Astrocyte (in vitro differentiated cells and primary cell): ENCODE measurements at regions not wholly inside any gene's neighbourhood (a gene's known extent, or its start where the extent isn't known, plus 50 kb on each side); places are given as distances from the start of the nearest gene placed in this dataset.
A peak's percentile ranks its signal among the peaks of the same experiment; 100 is the strongest.

Experiments used
- DNase-seq: peaks from one replicate; pipeline ENCODE4 v3.0.0-alpha.2; 2010; ENCODE audit warnings: low read depth
- FAIRE-seq: peaks from 2 replicates; lab custom pipeline; 2011; peaks lifted over from hg19 to GRCh38; lab: Jason Lieb, UNC
- H2AFZ ChIP-seq: 2 replicates; pipeline ENCODE4 v1.6.0; 2012; ENCODE audit warnings: low read depth, low read length, inconsistent platforms
- H3K27ac ChIP-seq: 2 replicates; pipeline ENCODE4 v1.5.1; 2011; ENCODE audit warnings: low read depth, low read length, inconsistent platforms
- H3K27me3 ChIP-seq: 2 replicates; pipeline ENCODE4 v1.6.0; 2011; ENCODE audit warnings: low read length, inconsistent platforms; ENCODE audit not compliant: insufficient read depth
- H3K36me3 ChIP-seq: 2 replicates; pipeline ENCODE4 v1.5.1; 2011; ENCODE audit warnings: low read length, inconsistent platforms; ENCODE audit not compliant: insufficient read depth
- H3K4me1 ChIP-seq: 2 replicates; pipeline ENCODE4 v1.5.1; 2011; ENCODE audit warnings: low read length, inconsistent platforms; ENCODE audit not compliant: insufficient read depth
- H3K4me2 ChIP-seq: 2 replicates; pipeline ENCODE4 v1.6.0; 2012; ENCODE audit warnings: low read length, inconsistent platforms
- H3K4me3 ChIP-seq: 2 replicates; pipeline ENCODE4 v1.5.1; 2011; ENCODE audit warnings: low read depth, mild to moderate bottlenecking, low read length, inconsistent platforms; ENCODE audit not compliant: insufficient read depth
- H3K79me2 ChIP-seq: 2 replicates; pipeline ENCODE4 v1.6.0; 2012; ENCODE audit warnings: mild to moderate bottlenecking, low read length, inconsistent platforms; ENCODE audit not compliant: insufficient read depth
- H3K9ac ChIP-seq: 2 replicates; pipeline ENCODE4 v1.6.0; 2012; ENCODE audit warnings: mild to moderate bottlenecking, low read length, inconsistent platforms
- H3K9me3 ChIP-seq: 2 replicates; pipeline ENCODE4 v1.5.1; 2012; ENCODE audit warnings: low read depth, mild to moderate bottlenecking, low read length, inconsistent platforms; ENCODE audit not compliant: insufficient read depth
- H4K20me1 ChIP-seq: 2 replicates; pipeline ENCODE4 v1.6.0; 2012; ENCODE audit warnings: low read length, inconsistent platforms; ENCODE audit not compliant: insufficient read depth
- H3K27ac Mint-ChIP-seq: one replicate; pipeline ENCODE4 v1.8.0; 2021; ENCODE audit warnings: mild to moderate bottlenecking, mixed read lengths; ENCODE audit not compliant: unreplicated experiment
- H3K27me3 Mint-ChIP-seq: one replicate; pipeline ENCODE4 v1.8.0; 2021; ENCODE audit warnings: low read depth, mixed read lengths; ENCODE audit not compliant: unreplicated experiment
- H3K36me3 Mint-ChIP-seq: one replicate; pipeline ENCODE4 v1.8.0; 2021; ENCODE audit warnings: low read depth, mixed read lengths; ENCODE audit not compliant: unreplicated experiment
- H3K4me1 Mint-ChIP-seq: one replicate; pipeline ENCODE4 v1.8.0; 2021; ENCODE audit warnings: low read depth, mixed read lengths; ENCODE audit not compliant: unreplicated experiment
- H3K4me3 Mint-ChIP-seq: one replicate; pipeline ENCODE4 v1.8.0; 2021; ENCODE audit warnings: mild to moderate bottlenecking, moderate library complexity, mixed read lengths; ENCODE audit not compliant: unreplicated experiment
- H3K9me3 Mint-ChIP-seq: one replicate; pipeline ENCODE4 v1.8.0; 2021; ENCODE audit warnings: mild to moderate bottlenecking, mixed read lengths; ENCODE audit not compliant: unreplicated experiment
- CTCF ChIP-seq: IDR thresholded peaks from 2 replicates; pipeline ENCODE4 v1.5.1; 2011; ENCODE audit warnings: low read depth, mild to moderate bottlenecking, inconsistent platforms, low read length, moderate library complexity; ENCODE audit not compliant: insufficient read depth
- EZH2 ChIP-seq: IDR thresholded peaks from 2 replicates; pipeline ENCODE4 v1.6.1; 2012; ENCODE audit warnings: mild to moderate bottlenecking, low read length, inconsistent platforms; ENCODE audit not compliant: insufficient read depth

GRCh38 chr17:68182011-68182306 lies 65.9 kb upstream of the AMZ2 start:
- FAIRE-seq: no peak
- H3K4me2 ChIP-seq: no peak overlapping the region
- H3K27me3 Mint-ChIP-seq: peaks cover 3% of the 10 kb centered on the region
- no peaks in the 10 kb centered on the region for H3K9me3 Mint-ChIP-seq
- H3K36me3 ChIP-seq: no peaks in the 10 kb centered on the region
- no peak overlapping the region for H3K4me3 ChIP-seq
- no peaks in the 10 kb centered on the region for H3K9me3 ChIP-seq
- no peaks in the 10 kb centered on the region for H3K36me3 Mint-ChIP-seq
- TF ChIP-seq CTCF (no peak), EZH2 (no peak)
- H3K27ac Mint-ChIP-seq: no peak overlapping the region
- no peak overlapping the region for H3K4me3 Mint-ChIP-seq
- DNase-seq: no peak
- peaks cover 4% of the 10 kb centered on the region for H3K4me1 Mint-ChIP-seq
- peaks cover 7% of the 10 kb centered on the region for H3K4me1 ChIP-seq
- H3K27ac ChIP-seq: no peak overlapping the region
- H4K20me1 ChIP-seq: no peaks in the 10 kb centered on the region
- no peak overlapping the region for H2AFZ ChIP-seq
- no peak overlapping the region for H3K9ac ChIP-seq
- no peaks in the 10 kb centered on the region for H3K79me2 ChIP-seq
- H3K27me3 ChIP-seq: no peaks in the 10 kb centered on the region

- peaks cover 7% of the 10 kb centered on the region for H3K4me1 ChIP-seq
- H3K9me3 ChIP-seq: no peaks in the 10 kb centered on the region
- H3K27ac ChIP-seq: no peak overlapping the region
- H3K4me3 ChIP-seq: no peak overlapping the region
- H3K9ac ChIP-seq: no peak overlapping the region
- Mint-ChIP-seq H3K27me3 (peaks cover 5% of the 10 kb centered on the region), H3K9me3 (no peaks in the 10 kb centered on the region), H3K36me3 (no peaks in the 10 kb centered on the region), H3K27ac (no peak overlapping the region), H3K4me1 (peaks cover 4% of the 10 kb centered on the region), H3K4me3 (no peak overlapping the region)
- H2AFZ ChIP-seq: no peak overlapping the region
- no peaks in the 10 kb centered on the region for H4K20me1 ChIP-seq
- no peak overlapping the region for H3K4me2 ChIP-seq
- no peak for DNase-seq
- no peak for TF ChIP-seq EZH2
- TF ChIP-seq CTCF: no peak
- peaks cover 3% of the 10 kb centered on the region for H3K27me3 ChIP-seq
- no peaks in the 10 kb centered on the region for H3K36me3 ChIP-seq
- no peak for FAIRE-seq
- no peaks in the 10 kb centered on the region for H3K79me2 ChIP-seq
Measured at GRCh38 chr17:68182940-68183551, 64.8 kb upstream of the AMZ2 start.

GRCh38 chr17:68184141-68184571 lies 63.7 kb upstream of the AMZ2 start:
- FAIRE-seq (no peak), DNase-seq (no peak)
- Histone ChIP-seq H3K4me1 (peaks cover 7% of the 10 kb centered on the region), H3K9ac (no peak overlapping the region), H3K27ac (no peak overlapping the region), H3K4me3 (no peak overlapping the region), H3K27me3 (peaks cover 3% of the 10 kb centered on the region), H3K4me2 (peak overlapping the region; percentile 2), H3K79me2 (no peaks in the 10 kb centered on the region), H2AFZ (peak overlapping the region; percentile 50), H3K9me3 (no peaks in the 10 kb centered on the region), H4K20me1 (no peaks in the 10 kb centered on the region), H3K36me3 (no peaks in the 10 kb centered on the region)
- Mint-ChIP-seq H3K9me3 (no peaks in the 10 kb centered on the region), H3K4me1 (peaks cover 4% of the 10 kb centered on the region), H3K27me3 (peaks cover 5% of the 10 kb centered on the region), H3K36me3 (no peaks in the 10 kb centered on the region), H3K4me3 (no peak overlapping the region), H3K27ac (no peak overlapping the region)
- TF ChIP-seq CTCF: no peak
- no peak for TF ChIP-seq EZH2
